Dermis blood vessel endothelial cell (primary cell): ENCODE measurements at regions not wholly inside any gene's neighbourhood (a gene's known extent, or its start where the extent isn't known, plus 50 kb on each side); places are given as distances from the start of the nearest gene placed in this dataset.

Source experiments
- DNase-seq: peaks from one replicate; pipeline ENCODE4 v3.0.0; 2010

- DNase-seq: no peak
These were observed 69.5 kb downstream of the ENGASE start for GRCh38 chr17:79144133-79144532.

GRCh38 chr17:79142375-79142774 is 67.8 kb downstream of the ENGASE start:
- DNase-seq: no peak

- no peak for DNase-seq
These were observed 67.1 kb downstream of the ENGASE start for GRCh38 chr17:79141578-79142355.

GRCh38 chr17:79138826-79139225 is 64.2 kb downstream of the ENGASE start:
- no peak for DNase-seq

- DNase-seq: no peak
These were observed 63.2 kb downstream of the ENGASE start for GRCh38 chr17:79137789-79138165.

- no peak for DNase-seq
These were observed 62.6 kb downstream of the ENGASE start for GRCh38 chr17:79137015-79137788.

- no peak for DNase-seq
These were observed 62.0 kb downstream of the ENGASE start for GRCh38 chr17:79136596-79136995.
